ENCODE measurements at regions not wholly inside any gene's neighbourhood (a gene's known extent, or its start where the extent isn't known, plus 50 kb on each side); places are given as distances from the start of the nearest gene placed in this dataset.

DNA sequence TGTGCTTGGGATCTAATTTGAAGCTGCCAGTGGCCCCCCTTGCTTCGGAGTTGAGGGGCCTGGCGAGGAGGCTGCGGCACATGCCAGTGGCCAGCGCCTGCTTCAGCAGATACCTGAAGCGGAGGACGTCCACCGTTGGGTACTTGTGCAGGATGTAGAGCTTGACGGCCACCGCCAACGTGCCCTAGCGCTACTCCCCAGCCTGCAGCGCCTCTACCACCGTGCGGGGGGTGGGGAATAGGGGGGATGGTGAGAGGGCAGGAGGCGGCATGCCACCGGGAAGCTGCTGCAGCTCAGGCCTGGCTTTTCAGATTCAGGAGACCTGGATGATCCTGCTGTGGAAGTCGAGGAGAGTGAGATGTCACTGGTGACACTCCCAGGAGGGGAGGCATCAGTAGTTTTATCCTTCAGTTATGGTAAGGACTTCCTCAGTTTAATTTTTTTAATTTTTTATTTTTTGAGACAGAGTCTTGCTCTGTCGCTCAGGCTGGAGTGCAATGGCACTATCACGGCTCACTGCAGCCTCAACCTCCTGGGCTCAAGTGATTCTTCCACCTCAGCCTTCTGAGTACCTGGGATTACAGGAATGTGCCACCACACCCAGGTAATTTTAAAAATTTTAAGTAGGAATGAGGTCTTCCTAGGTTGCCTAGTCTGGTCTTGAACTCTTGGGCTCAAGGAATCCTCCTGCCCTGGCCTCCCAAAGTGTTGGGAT is 150.6 kb upstream of the FRMD4B start:
- TF ChIP-seq GATA2 (IDR thresholded peaks at IDR 0.05; ENCODE audit: insufficient read depth, insufficient read length, low read depth, low read length), result no peak
- TF ChIP-seq FOS (IDR thresholded peaks at IDR 0.05; ENCODE audit: borderline replicate concordance, insufficient read depth, low read length), result no peak
- TF ChIP-seq MYC (IDR thresholded peaks at IDR 0.05; ENCODE audit: low read depth, low read length), result no peak
- TF ChIP-seq POLR2AphosphoS5 (IDR thresholded peaks at IDR 0.05; ENCODE audit: insufficient read depth, low read depth, low read length), result no peak
- no peak for TF ChIP-seq CTCF (IDR thresholded peaks at IDR 0.05; ENCODE audit: extremely low read depth in 1 of 2, insufficient read depth in 1 of 2, low read depth in 1 of 2, low read length in 2 of 2)
- FAIRE-seq, result no peak
- no peak for DNase-seq (ENCODE audit: low read depth, low spot score)
- dilution Hi-C loops (cut with MboI; ENCODE audit: extremely low pct_ligation_motif_present, low sequenced_read_pairs) (no loop called here), intact Hi-C loops (cut with micrococcal nuclease) (no loop called here)
- H2AFZ ChIP-seq (ENCODE audit: low read depth, low read length), result no peak overlapping the region
- H4K20me1 ChIP-seq (replicated peaks; ENCODE audit: control insufficient read depth, extremely low read depth, insufficient read depth, low read length), result no peaks in the 10 kb centered on the region
- BruUV-seq (replicated peaks), result no TSS peak
- H3K27me3 ChIP-seq (ENCODE audit: control insufficient read depth in 2 of 2, insufficient read depth in 2 of 2, low read length in 2 of 2), result peaks cover 22% of the 10 kb centered on the region in 2 experiments
- CTCF ChIA-PET, result no interaction called here
- H3K79me2 ChIP-seq (ENCODE audit: control insufficient read depth, insufficient read depth, low read length), result no peaks in the 10 kb centered on the region
- H3K4me1 ChIP-seq (ENCODE audit: control insufficient read depth, extremely low read depth, insufficient read depth, low read length), result no peaks in the 10 kb centered on the region
- H3K36me3 ChIP-seq (ENCODE audit: control insufficient read depth in 2 of 2, extremely low read depth in 1 of 2, insufficient read depth in 2 of 2, low read length in 2 of 2), result no peaks in the 10 kb centered on the region
- no peak overlapping the region for H3K4me2 ChIP-seq (ENCODE audit: insufficient read depth, low read length)
- POLR2A ChIA-PET, result no interaction called here
- no peaks in the 10 kb centered on the region for H3K9me1 ChIP-seq (replicated peaks; ENCODE audit: control insufficient read depth, extremely low read depth, insufficient read depth, low read length)
- no peaks in the 10 kb centered on the region for H3K9me3 ChIP-seq (replicated peaks; ENCODE audit: control insufficient read depth, insufficient read depth, low read length)
- H3K27ac ChIP-seq (ENCODE audit: insufficient read depth, low read depth, low read length), result no peak overlapping the region
- no peak overlapping the region for H3K9ac ChIP-seq (replicated peaks; ENCODE audit: extremely low read depth, insufficient read depth, low read length)
- no peak overlapping the region for H3K4me3 ChIP-seq (replicated peaks in 1 of 3; ENCODE audit: insufficient read depth in 1 of 3, low read depth in 1 of 3, low read length in 3 of 3)

GRCh38 chr3:69535613-69536012 is 149.7 kb upstream of the FRMD4B start:
- no peak overlapping the region for H3K9ac ChIP-seq (replicated peaks; ENCODE audit: extremely low read depth, insufficient read depth, low read length)
- no peaks in the 10 kb centered on the region for H3K36me3 ChIP-seq (ENCODE audit: control insufficient read depth in 2 of 2, extremely low read depth in 1 of 2, insufficient read depth in 2 of 2, low read length in 2 of 2)
- TF ChIP-seq FOS (IDR thresholded peaks at IDR 0.05; ENCODE audit: borderline replicate concordance, insufficient read depth, low read length) (no peak), POLR2AphosphoS5 (IDR thresholded peaks at IDR 0.05; ENCODE audit: insufficient read depth, low read depth, low read length) (no peak), CTCF (IDR thresholded peaks at IDR 0.05; ENCODE audit: extremely low read depth in 1 of 2, insufficient read depth in 1 of 2, low read depth in 1 of 2, low read length in 2 of 2) (no peak), MAX (IDR thresholded peaks at IDR 0.05; ENCODE audit: insufficient read depth, insufficient read length) (no peak), EZH2 (IDR thresholded peaks at IDR 0.05; ENCODE audit: borderline replicate concordance, low read depth, low read length, severe bottlenecking) (no peak), POLR2A (IDR thresholded peaks at IDR 0.05; ENCODE audit: low read depth, low read length) (no peak), MYC (IDR thresholded peaks at IDR 0.05; ENCODE audit: low read depth, low read length) (no peak), GATA2 (IDR thresholded peaks at IDR 0.05; ENCODE audit: insufficient read depth, insufficient read length, low read depth, low read length) (no peak), JUN (IDR thresholded peaks at IDR 0.05; ENCODE audit: borderline replicate concordance, insufficient read depth, insufficient read length, low read depth) (no peak)
- no peaks in the 10 kb centered on the region for H3K4me1 ChIP-seq (ENCODE audit: control insufficient read depth, extremely low read depth, insufficient read depth, low read length)
- no peak overlapping the region for H3K27ac ChIP-seq (ENCODE audit: insufficient read depth, low read depth, low read length)
- intact Hi-C loops (cut with micrococcal nuclease) (no loop called here), dilution Hi-C loops (cut with MboI; ENCODE audit: extremely low pct_ligation_motif_present, low sequenced_read_pairs) (no loop called here)
- no peaks in the 10 kb centered on the region for H3K9me1 ChIP-seq (replicated peaks; ENCODE audit: control insufficient read depth, extremely low read depth, insufficient read depth, low read length)
- CTCF ChIA-PET, result interaction anchor here (1.4 kb wide), 1 partner anchor 11 kb away, joined by 3 read pairs; no protein-coding TSS in a partner anchor
- peaks cover 13 to 18% of the 10 kb centered on the region in 2 experiments for H3K27me3 ChIP-seq (ENCODE audit: control insufficient read depth in 2 of 2, insufficient read depth in 2 of 2, low read length in 2 of 2)
- no peak overlapping the region for H2AFZ ChIP-seq (ENCODE audit: low read depth, low read length)
- DNase-seq (ENCODE audit: low read depth, low spot score) (no peak), FAIRE-seq (no peak)
- BruUV-seq (replicated peaks), result no TSS peak
- no peaks in the 10 kb centered on the region for H3K79me2 ChIP-seq (ENCODE audit: control insufficient read depth, insufficient read depth, low read length)
- POLR2A ChIA-PET, result no interaction called here
- no peaks in the 10 kb centered on the region for H4K20me1 ChIP-seq (replicated peaks; ENCODE audit: control insufficient read depth, extremely low read depth, insufficient read depth, low read length)
- no peak overlapping the region for H3K4me3 ChIP-seq (replicated peaks in 1 of 3; ENCODE audit: insufficient read depth in 1 of 3, low read depth in 1 of 3, low read length in 3 of 3)
- H3K9me3 ChIP-seq (replicated peaks; ENCODE audit: control insufficient read depth, insufficient read depth, low read length), result no peaks in the 10 kb centered on the region
- H3K4me2 ChIP-seq (ENCODE audit: insufficient read depth, low read length), result no peak overlapping the region

Data from endothelial cell of umbilical vein (primary cell).